ENCODE measurements at regions not wholly inside any gene's neighbourhood (a gene's known extent, or its start where the extent isn't known, plus 50 kb on each side); places are given as distances from the start of the nearest gene placed in this dataset.
A peak's percentile ranks its signal among the peaks of the same experiment; 100 is the strongest.

DNA sequence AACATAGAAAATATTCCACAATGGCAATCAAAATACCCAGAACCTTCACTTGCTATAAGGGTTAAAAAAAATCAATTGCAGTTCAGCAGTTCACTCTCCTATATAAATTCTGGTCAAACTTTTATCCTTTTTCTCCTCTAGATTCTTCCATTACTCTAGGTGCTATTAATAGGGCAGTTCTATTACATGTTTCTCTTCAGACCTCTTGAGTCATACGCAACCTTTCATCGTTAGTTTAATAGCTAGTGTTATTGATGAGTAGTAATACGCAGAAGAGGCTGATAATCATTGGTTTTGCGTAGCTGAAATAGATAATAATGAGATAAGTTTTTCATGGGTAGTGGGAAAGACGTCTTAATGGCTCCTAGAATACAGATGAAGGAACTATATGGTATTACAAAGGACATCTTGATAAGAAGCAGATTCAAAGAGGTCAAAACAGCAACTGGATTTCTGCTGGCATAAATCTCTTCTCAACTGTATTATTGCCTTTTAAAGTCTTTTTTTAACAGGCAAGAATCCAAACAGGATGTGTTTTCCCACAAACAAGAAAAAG is 118.3 kb upstream of the STARD13 start:
- WGBS, 2 donors, result 88 to 90% methylated on average over 5 of the region's 5 CpGs
- H3K27me3 ChIP-seq (ENCODE audit: control insufficient read depth in 3 of 3, insufficient read depth in 3 of 3, low read length in 2 of 3), result no peaks in the 10 kb centered on the region

DNA sequence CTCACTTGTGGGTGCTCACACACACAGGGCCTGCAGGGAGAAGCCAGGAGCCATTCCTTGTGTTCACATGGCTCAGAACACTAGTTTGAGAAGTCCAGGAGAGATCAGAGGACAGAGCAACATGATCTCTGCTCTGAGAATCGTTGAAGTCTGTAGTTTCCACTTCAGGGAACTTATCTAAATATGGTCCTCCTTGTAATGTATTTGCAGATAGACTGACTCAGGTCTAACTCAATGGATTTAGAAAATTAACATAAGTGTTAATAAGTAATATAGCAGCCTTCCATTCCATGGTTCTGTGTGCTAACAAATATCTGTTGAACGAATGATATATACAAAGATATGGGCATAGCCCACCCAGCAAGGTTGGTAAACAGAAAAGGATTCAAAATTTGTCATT is 119.8 kb upstream of the STARD13 start:
- Histone ChIP-seq H3K4me3 (no peak overlapping the region), H3K4me1 (ENCODE audit: control insufficient read depth in 5 of 5, insufficient read depth in 5 of 5, low read length in 5 of 5) (peaks cover 0 to 5% (median 3%) of the 10 kb centered on the region in 5 donors), H3K27ac (ENCODE audit: low read depth in 1 of 2, low read length in 1 of 2) (no peak overlapping the region), H3K9me3 (ENCODE audit: control insufficient read depth in 4 of 4, insufficient read depth in 3 of 4, low read length in 3 of 4) (no peaks in the 10 kb centered on the region), H3K36me3 (ENCODE audit: control insufficient read depth in 4 of 4, insufficient read depth in 4 of 4, low read length in 4 of 4) (no peaks in the 10 kb centered on the region), H3K27me3 (ENCODE audit: control insufficient read depth in 3 of 3, insufficient read depth in 3 of 3, low read length in 2 of 3) (no peaks in the 10 kb centered on the region), H3K9ac (ENCODE audit: insufficient read depth in 1 of 2, low read length in 2 of 2) (no peak overlapping the region)
- TF ChIP-seq CTCF (IDR thresholded peaks at IDR 0.05; ENCODE audit: control extremely low read depth, extremely low read depth), result no peak
- no peak for DNase-seq
- 73 to 89% methylated on average over 2 of the region's 2 CpGs for WGBS, 2 donors
- ATAC-seq (ENCODE audit: insufficient read depth, low FRiP score), result no peak

More for the DNA sequence above, 118.3 kb upstream of the STARD13 start:
- DNase-seq (peak in 1 of 3 donors; percentile 69), ATAC-seq (ENCODE audit: insufficient read depth, low FRiP score) (no peak)
- no peak for TF ChIP-seq CTCF (IDR thresholded peaks at IDR 0.05; ENCODE audit: control extremely low read depth, extremely low read depth)
- H3K36me3 ChIP-seq (ENCODE audit: control insufficient read depth in 4 of 4, insufficient read depth in 4 of 4, low read length in 4 of 4), result no peaks in the 10 kb centered on the region
- no peak overlapping the region for H3K9ac ChIP-seq (ENCODE audit: insufficient read depth in 1 of 2, low read length in 2 of 2)
- no peaks in the 10 kb centered on the region for H3K9me3 ChIP-seq (ENCODE audit: control insufficient read depth in 4 of 4, insufficient read depth in 3 of 4, low read length in 3 of 4)
- H3K4me1 ChIP-seq (ENCODE audit: control insufficient read depth in 5 of 5, insufficient read depth in 5 of 5, low read length in 5 of 5), result peaks cover 0 to 5% (median 3%) of the 10 kb centered on the region in 5 donors
- H3K27ac ChIP-seq (ENCODE audit: low read depth in 1 of 2, low read length in 1 of 2), result no peak overlapping the region
- no peak overlapping the region for H3K4me3 ChIP-seq

DNA sequence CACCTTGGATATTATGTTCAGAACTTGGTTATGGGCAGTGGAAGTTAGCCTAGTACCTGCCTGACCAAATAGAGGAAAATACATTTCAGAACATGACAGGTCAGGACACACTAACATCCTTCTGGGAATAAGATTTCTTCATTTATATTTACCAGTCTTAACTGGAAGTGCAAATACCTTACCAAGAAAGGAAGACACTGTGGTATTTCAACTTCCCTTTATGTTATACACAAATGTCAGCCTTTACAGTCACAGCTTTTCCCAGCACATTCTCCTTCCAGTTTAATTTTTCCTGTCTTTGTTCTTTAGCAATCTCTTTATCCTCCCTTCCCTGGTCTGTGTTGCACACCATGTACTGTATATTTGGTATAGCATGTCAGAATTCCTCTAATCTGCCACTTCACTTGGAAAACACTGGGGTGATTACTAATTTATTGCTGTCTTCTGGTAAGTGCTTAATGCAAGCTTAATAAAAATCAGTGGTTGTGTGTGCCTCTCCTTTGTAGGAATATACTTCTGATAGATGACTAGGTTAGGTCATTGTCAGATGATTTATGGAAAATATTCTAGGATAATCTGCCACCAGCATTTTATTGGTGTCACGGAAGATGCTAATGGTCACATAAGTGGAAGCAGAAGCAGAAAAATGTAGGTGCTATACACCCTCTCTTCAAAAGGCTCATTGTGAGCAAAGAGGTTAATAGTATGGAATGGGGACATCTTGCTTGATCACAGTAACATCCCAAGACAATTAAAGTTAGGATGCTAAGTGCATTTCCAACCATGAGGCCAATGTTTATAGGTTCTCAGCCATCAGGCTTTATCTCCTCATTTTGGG is 124.3 kb upstream of the STARD13 start:
- no peak for DNase-seq
- Histone ChIP-seq H3K27me3 (ENCODE audit: control insufficient read depth in 3 of 3, insufficient read depth in 3 of 3, low read length in 2 of 3) (no peaks in the 10 kb centered on the region), H3K27ac (ENCODE audit: low read depth in 1 of 2, low read length in 1 of 2) (no peak overlapping the region), H3K9me3 (ENCODE audit: control insufficient read depth in 4 of 4, insufficient read depth in 3 of 4, low read length in 3 of 4) (no peaks in the 10 kb centered on the region), H3K36me3 (ENCODE audit: control insufficient read depth in 4 of 4, insufficient read depth in 4 of 4, low read length in 4 of 4) (no peaks in the 10 kb centered on the region), H3K4me1 (ENCODE audit: control insufficient read depth in 5 of 5, insufficient read depth in 5 of 5, low read length in 5 of 5) (no peaks in the 10 kb centered on the region), H3K9ac (ENCODE audit: insufficient read depth in 1 of 2, low read length in 2 of 2) (no peak overlapping the region), H3K4me3 (no peak overlapping the region)
- no peak for TF ChIP-seq CTCF (IDR thresholded peaks at IDR 0.05; ENCODE audit: control extremely low read depth, extremely low read depth)
- ATAC-seq (ENCODE audit: insufficient read depth, low FRiP score), result no peak
- WGBS, 2 donors, result 100% methylated on average over 1 of the region's 1 CpG

Measured in lung (tissue), 11 donors.